HG03521 (cell line): ENCODE measurements at regions not wholly inside any gene's neighbourhood (a gene's known extent, or its start where the extent isn't known, plus 50 kb on each side); places are given as distances from the start of the nearest gene placed in this dataset.
"Not testable (repeated sequence)": the region's sequence is repeated elsewhere in the genome, so short reads cannot be mapped to it uniquely, and the experiment has no call there.

Source experiments
- ATAC-seq: cut with Tn5 transposase; IDR thresholded peaks from one replicate; pipeline ENCODE4 v1.9.1; 2021; ENCODE audit warnings: mild to moderate bottlenecking, moderate library complexity; ENCODE audit not compliant: unreplicated experiment

DNA sequence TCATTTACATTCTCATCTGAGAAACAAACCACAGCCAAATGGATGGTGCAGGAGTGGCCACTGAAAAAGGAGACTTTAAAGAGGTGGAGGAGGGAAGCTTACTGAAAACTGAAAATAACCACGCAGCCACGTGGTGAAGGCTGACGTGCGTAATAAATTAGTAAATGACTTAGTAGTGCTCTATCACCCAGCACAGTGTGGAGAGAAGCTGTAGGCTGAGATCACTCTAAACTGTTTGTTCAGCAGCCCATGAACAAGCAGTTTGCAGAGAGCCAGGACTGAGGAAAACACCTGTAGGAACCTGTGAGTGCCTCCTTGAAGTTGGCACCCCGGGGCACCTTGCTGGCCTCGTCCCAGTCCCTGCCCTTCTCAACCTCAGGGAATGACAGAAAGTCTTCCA is 193.0 kb downstream of the TXNL1 start:
- ATAC-seq = no peak

DNA sequence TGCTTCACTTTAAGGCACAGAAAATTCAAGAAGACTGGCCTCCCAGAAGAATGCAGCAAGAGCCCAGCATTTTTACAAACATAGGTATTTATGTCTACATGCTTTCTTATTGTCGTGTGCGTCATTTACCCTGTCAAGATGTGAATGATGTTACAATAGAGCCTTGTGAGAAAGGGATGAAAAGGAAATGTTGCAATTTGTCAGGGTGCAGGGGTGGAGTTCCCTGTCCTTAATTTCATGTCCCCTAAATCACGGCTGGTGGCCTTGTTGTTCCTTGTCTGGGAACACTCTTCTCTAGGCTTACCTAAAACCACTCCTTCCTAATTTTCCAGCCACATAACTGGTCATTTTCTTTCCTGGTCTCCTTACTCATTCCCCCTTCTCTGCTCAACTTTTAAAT is 194.2 kb downstream of the TXNL1 start:
- no peak for ATAC-seq

DNA sequence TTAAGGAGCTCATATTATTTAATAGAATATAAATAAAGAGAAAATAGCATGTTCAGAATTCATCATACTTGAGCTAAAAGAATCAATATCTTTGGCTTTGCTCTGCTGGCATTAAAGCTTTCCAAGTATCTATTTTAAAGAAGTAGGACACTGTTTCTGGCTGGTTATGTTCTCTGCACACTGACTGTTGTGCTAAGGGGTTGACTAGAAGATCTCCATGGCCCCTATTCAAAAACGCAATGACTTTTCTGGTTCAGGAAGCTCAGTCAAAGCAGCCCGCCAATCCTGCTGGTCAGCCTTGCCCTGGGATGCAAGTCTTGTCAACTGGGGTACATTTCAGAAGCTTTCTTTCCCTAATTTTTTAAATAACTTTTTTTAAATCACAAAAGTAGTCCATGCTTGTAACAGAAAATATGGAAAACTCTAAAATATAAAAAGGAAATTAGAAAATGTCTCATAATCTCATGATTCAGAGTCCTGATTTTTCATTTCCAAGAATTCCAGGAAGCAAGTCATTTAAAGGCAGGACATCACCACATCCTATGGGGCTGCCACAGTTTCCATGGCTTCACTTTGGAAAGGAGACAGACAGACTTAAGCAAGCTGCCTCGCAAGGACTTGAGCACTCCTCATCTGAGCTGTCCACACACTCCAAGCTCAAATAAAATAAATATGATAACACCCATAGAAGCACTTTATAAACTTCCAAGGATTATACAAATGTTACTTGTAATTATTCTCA is 195.1 kb downstream of the TXNL1 start:
- no peak for ATAC-seq

DNA sequence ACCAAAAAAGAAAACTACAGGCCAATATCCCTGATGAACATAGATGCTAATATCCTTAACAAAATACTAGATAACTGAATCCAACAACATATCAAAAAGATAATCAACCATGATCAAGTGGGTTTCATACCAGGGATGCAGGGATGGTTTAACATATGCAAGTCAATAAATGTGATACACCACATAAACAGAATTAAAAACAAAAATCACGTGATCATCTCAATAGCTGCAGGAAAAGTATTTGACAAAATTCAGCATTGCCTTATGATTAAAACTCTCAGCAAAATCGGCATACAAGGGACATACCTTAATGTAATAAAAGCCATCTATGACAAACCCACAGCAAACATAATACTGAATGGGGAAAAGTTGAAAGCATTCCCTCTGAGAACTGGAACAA is 199.9 kb downstream of the TXNL1 start:
- ATAC-seq = not testable (repeated sequence)

DNA sequence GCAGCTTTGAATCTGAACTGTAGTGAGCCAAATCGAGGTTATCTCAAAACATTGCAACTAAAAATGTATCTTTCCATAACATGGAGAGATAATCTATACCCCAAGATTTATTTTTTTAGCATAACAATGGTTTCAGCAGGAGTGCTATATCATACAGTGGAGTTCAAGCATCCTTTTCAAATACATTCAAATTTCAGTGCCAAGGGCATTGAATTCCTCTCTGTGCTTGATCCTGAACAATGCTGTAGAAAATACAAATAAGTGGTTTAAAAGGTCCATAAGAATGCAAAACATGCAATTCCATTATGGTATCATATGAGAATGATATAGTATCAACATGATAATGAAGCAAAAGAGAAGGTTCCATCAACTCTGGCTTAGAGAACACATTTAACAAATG is 201.7 kb downstream of the TXNL1 start:
- no peak for ATAC-seq

DNA sequence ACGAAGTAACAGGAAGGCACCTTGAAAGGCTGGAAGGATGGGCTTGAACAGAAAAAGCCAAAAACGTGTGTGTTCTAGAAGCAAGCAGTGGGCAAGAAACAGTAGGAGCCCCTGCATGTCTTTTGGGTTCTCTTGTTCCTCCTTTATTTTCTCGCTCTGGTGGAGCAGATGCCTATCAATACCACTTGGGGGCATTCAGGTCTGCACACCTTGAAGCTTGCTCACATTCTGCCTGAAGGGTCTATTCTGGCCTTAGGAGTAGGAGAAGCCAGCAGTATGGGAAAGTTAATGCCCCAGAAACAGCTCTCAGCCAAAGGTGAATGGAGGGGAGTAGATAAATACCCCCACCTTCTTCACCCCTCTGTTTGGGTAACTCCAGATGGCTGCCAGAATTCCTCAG is 204.5 kb downstream of the TXNL1 start:
- no peak for ATAC-seq

DNA sequence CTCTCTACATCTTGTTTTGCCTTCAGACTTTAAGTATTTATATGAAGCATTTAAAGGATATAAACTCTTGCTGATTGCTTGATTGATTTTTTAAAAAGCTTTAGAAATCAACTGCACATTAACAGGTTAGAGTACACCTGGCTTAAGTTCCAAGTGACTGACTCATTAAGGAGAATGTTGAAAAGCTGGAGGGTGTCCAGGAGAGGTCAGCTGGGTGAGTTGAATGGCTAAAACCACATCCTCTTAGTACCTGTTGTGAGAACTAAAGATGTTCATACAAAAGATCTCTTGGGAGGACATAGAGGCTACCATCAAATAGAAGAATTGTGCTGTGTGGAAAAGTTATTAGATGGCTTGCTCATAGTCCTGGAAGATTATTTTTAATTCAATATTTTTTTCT is 206.8 kb downstream of the TXNL1 start:
- ATAC-seq = no peak

DNA sequence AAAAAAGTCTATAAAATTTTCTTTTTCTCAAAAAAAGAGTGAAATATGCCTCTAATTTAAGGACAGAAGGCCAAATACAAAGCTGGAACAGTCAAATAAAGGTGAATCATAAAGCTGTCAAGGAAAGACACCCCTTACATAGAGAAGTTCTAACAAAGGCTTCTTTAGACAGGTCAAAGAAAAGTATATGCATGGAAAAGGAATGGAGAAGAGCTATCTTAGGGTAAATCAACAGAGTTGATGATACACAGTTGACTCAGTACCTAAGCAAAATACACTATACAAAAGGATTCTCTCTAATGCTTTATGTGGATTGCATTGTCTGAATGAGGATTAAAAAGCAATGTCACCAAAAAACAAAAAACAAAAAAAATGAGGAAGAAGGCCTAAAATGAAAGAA is 214.8 kb downstream of the TXNL1 start:
- ATAC-seq = no peak

DNA sequence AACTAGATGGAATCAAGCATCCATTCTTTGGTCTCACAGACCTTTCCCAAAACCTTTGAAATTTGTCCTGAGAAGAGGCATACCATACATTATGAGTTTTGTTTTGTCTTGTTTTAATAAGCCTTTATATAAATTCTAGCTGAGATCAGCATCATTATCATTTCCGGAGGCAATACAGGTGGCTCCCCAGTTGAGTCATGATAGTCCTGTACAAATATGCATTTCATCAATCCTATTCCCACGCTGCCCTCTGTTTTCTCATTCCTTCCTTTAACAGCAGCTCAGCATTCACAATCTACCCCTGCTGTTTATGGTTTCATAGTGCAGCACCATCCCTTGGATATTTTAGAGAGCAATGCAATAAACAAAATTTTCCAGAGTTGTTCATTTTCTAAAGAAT is 216.7 kb downstream of the TXNL1 start:
- ATAC-seq = no peak

DNA sequence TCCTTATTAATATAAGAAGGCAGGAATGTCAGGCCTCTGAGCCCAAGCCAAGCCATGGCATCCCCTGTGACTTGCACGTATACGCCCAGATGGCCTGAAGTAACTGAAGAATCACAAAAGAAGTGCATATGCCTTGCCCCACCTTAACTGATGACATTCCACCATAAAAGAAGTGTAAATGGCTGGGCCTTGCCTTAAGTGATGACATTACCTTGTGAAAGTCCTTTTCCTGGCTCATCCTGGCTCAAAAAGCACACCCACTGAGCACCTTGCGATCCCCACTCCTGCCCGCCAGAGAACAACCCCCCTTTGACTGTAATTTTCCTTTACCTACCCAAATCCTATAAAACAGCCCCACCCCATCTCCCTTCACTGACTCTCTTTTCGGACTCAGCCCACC is 217.5 kb downstream of the TXNL1 start:
- not testable (repeated sequence) for ATAC-seq

DNA sequence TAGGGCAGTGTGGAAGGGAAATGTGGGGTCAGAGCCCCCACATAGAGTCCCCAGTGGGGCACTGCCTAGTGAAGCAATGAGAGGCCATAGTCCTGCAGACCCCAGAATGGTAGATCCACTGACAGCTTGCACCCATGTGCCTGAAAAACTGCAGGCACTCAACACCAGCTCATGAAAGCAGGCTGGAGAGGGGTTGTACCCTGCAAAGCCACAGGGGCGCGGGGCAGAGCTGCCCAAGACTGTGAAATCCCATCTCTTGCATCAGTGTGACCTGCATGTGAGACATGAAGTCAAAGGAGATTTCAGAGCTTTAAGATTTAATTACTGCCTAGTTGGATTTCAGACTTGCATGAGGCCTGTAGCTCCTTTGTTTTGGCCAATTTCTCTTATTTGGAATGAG is 224.0 kb downstream of the TXNL1 start:
- no peak for ATAC-seq

DNA sequence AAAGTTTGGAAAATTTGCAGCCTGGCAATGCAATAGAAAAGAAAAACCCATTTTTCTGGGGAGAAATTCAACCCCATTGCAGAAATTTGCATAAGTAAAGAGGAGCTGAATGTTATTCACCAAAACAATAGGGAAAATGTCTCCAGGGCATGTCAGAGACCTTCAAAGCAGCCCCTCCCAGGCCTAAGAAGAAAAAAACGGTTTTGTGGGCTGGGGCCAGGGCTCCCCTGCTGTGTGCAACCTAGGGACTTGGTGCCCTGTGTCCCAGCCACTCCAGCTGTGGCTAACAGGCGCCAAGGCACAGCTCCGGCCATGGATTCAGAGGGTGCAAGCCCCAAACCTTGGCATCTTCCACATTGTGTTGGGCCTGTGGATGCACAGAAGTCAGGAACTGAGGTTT is 224.5 kb downstream of the TXNL1 start:
- ATAC-seq = no peak

DNA sequence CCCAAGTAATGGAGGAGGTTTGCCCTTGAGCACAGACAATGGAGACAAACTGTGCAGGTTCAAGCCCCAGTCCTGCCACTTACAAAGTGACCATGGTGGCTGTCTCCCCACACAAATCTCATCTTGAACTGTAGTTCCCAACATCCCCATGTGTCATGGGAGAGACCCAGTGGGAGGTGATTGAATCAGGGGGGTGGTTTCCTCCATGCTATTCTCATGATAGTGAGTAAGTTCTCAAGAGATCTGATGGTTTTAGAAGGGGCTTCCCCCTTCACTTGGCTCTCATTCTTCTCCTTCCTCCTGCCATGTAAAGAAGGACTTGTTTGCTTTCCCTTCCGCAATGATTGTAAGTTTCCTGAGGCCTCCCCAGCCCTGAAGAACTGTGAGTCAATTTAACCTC is 225.4 kb downstream of the TXNL1 start:
- no peak for ATAC-seq

DNA sequence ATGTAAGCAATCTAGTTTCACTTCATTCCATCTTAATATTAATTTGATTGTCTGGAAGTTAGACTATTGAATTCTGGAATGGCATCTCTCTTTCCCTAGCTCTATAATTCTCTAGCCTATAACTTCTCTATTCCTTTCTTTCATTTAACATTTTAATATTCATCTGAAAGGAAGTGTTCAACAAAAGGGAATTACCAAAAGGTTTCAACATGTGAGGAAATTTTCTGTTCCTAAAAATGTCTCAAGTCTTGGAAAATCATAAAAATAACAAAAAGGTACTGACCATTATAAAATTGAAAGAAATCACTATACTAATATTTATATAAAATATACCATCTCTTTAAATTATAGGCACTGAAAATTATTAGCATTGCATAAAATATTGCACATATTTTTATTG is 228.7 kb downstream of the TXNL1 start:
- no peak for ATAC-seq

DNA sequence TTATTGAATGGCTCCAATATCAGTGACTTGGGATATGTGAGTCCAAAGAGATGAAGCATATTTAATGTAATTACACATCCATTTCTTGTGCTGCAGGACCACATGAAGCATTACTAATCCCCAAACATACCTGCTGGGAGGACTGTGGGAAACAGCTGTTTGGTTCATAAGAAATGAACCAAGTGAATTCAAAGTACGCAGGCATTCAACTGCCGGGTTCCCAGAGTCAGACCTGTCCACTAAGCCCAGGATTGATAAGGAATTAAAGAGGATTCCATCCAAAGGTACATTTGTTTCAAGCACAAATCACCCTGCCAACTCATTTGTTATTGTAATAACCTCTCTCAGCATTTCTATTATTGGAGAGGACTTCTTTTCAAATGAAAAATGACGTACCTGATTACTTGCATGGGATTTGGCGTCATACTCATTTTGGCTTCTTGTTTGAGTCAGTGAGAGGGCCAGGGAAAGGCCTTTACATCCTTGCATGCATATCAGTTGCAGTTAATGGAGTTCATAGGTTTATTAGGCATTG is 230.7 kb downstream of the TXNL1 start:
- ATAC-seq = no peak

DNA sequence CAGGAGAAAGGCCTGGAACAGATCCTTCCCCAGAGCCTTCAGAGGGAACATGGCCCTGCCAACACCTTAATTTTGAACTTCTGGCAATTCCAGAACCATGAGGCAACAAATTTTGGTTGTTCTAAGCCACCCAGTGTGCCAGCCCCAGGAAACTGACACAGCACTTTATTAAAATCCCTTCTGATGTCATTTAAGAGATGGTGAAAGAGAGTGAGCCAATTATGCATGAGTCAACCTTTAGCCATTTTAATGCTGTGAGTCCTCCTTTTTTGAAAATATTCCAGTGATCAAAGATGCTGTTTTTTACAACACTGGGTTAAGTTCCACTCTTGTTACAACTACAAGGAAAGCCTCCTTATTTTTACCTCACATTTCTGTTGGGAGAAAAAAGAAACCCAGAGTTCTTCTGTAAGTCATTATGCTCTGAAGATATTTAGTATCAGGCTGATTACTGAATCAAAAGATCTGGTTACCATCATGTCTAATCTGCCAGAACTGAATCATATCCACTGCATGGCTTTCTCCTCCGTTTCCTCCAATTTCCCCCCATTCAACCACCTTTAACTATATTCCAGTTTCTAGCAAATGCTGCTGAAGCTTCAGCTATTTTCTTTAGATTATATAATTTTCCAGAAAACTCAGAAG is 235.4 kb downstream of the TXNL1 start:
- no peak for ATAC-seq

DNA sequence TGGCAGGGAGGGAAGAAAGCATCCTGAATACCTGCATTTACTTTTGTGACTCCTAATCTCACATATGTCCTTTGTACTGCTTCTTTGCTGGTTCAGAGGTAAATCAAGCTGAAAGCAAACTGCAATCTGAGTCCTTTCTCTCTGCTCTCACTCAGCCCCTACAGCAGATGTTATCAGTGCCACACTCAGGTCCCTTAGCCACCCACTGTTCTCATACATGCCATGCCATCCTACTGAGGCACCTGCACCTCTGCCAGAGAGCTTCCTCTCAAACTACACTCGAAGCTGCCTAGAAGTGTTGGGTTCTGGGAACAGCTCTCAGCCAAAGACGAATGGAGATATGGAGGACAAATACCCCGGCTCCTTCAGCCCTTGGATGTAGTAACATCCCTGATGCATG is 244.5 kb downstream of the TXNL1 start:
- no peak for ATAC-seq

DNA sequence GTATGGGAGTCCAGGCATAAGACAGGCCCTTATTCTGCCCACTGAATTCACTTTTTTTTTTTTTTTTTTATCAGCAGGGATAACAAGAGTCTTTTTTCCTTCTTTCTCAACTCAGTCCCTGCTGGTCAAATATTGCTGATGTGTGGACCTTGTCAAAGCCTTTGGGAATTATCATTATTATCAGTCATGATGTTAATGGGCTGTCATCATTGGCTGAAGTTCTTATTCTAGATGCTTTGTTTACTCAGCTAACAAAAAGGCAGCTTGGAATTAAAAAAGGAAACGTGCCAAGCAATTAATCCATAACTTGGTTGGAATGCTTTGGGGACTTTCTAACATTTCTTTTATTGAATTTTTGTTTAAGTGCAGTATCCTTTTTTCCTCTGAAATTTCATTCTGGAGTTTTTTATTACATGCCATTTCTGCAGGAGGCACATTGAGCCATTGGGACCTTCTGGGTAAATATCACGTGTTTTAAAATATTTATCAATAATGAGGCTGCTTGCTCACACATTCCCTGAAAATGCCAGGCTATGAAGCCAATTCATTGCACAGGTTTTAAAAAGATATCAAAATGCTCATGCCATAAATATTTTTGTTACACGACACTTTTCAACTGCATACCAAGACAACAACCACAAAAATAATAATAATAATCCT is 246.3 kb downstream of the TXNL1 start:
- ATAC-seq = no peak

DNA sequence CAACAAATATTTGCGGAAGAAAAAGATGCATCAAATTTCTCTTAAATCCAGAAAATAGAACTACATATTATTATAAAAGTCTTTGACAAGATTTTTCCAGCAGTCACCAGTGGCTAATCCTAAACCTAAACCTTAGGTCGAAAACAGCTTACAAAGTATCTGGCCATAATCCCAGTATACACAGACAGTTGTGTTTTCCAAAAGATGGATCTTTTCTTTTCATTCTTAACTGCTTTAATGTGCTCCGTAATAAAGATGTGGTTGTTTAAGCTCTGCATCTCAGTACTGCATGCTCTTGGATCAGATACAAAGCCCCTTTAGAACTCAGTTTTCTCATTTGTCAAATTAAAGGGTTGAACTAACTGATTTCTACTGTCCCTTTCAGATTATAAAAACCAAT is 247.8 kb downstream of the TXNL1 start:
- ATAC-seq = no peak

DNA sequence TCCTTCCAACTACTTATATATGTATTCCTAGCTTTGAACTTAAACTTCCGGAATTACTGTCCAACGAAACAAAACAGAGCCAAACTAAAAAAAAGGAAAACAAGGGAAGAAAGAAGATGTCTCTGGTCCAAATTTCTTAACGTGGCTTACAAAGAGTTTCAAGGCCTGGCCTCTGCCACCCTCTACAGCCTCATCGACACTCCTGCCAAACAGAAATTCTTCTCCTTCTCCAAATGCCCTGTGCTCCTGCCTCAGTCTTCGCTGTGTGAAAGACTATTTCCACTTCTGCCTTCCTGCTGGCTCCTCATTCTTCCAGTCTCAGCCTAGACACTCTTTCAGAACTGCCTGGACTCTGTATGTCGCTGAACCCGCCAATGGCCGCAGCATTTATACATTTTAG is 249.2 kb downstream of the TXNL1 start:
- ATAC-seq = no peak

DNA sequence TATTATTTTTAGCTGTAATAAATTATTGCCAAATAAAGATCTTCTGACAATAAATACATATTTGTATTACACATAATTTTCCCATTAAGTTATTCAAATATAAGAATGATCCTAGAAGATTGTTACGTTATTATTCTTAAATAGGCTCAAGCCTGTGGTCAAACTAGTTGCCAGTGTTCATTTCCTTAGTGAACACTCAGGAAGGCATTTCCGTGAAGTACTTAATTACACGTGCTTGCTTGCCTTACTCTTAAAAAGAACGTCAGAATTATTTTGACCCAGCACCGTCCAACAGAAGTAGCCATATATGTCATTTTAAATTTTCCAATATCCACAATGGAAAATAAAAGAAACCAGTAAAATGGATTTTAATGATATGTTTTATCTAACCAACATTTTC is 249.8 kb downstream of the TXNL1 start:
- no peak for ATAC-seq

DNA sequence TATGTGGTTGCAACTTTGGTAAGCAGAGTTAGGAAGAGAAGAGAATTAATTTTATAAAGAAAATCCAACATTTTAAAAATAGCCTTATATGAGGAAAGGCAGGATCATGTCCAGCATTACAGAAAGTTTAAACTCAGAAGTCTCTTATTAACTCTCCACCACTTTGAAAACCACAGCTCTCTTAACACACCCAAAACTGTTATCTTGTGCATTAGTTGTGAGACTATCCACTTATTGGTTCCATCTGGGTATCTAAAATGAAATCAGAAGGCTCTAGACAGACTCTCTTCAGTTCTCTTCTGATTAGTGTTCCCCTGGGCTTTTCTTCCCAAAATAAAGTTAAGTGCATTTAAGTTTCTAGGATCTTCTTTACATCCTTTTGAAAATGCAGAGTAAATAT is 251.5 kb downstream of the TXNL1 start:
- ATAC-seq = no peak
